HepG2 (cell line): ENCODE measurements at regions not wholly inside any gene's neighbourhood (a gene's known extent, or its start where the extent isn't known, plus 50 kb on each side); places are given as distances from the start of the nearest gene placed in this dataset.

Experiments
- CBX2 ChIP-seq, 2 experiments: fragments of 200-600 bp in 1 of 2; sonication (generic); formaldehyde crosslinking in 1 of 2; IDR thresholded peaks; 2 replicates each; pipeline versions ENCODE4 v1.7.0 to v1.8.1; 2018 to 2022; ENCODE audit warnings: low read depth in 2 of 2, low read length in 1 of 2, mild to moderate bottlenecking in 1 of 2, missing genetic modification reagents in 1 of 2
- EP300 ChIP-seq, 3 experiments: sonication (generic) in 1 of 3; formaldehyde crosslinking in 1 of 3; IDR thresholded peaks; 2 replicates each; pipeline versions ENCODE4 v1.5.1 to v1.6.1; 2011 to 2020; ENCODE audit warnings: low read depth in 2 of 3, low read length in 2 of 3, borderline replicate concordance in 1 of 3, improper control_type of control experiment in 1 of 3, mild to moderate bottlenecking in 1 of 3, missing genetic modification reagents in 1 of 3, moderate library complexity in 1 of 3
- JUNB ChIP-seq: sonication (generic); formaldehyde crosslinking; IDR thresholded peaks from 2 replicates; pipeline ENCODE4 v1.8.0; 2022; ENCODE audit warnings: missing genetic modification reagents, mild to moderate bottlenecking, borderline replicate concordance
- KDM2A ChIP-seq: sonication (generic); formaldehyde crosslinking; IDR thresholded peaks from 2 replicates; pipeline ENCODE4 v1.4.0; 2020; ENCODE audit warnings: low read depth, missing genetic modification reagents, borderline replicate concordance
- MIER2 ChIP-seq: IDR thresholded peaks from 2 replicates; pipeline ENCODE4 v1.6.1; 2016; ENCODE audit warnings: missing biosample characterization, missing genetic modification reagents
- MYC ChIP-seq: sonication (generic); formaldehyde crosslinking; IDR thresholded peaks from 2 replicates; pipeline ENCODE4 v1.9.0; 2021; ENCODE audit warnings: missing genetic modification reagents, borderline replicate concordance
- MZF1 ChIP-seq: sonication (generic); formaldehyde crosslinking; IDR thresholded peaks from 2 replicates; pipeline ENCODE4 v1.8.1; 2023; ENCODE audit warnings: mild to moderate bottlenecking, missing genetic modification reagents, borderline replicate concordance
- PAX8 ChIP-seq: sonication (generic); formaldehyde crosslinking; IDR thresholded peaks from 2 replicates; pipeline ENCODE4 v1.8.0; 2022; ENCODE audit warnings: mild to moderate bottlenecking, missing genetic modification reagents, borderline replicate concordance
- SMAD1 ChIP-seq: sonication (generic); formaldehyde crosslinking; IDR thresholded peaks from 2 replicates; pipeline ENCODE4 v1.4.0; 2020; ENCODE audit warnings: missing genetic modification reagents, low read depth, mild to moderate bottlenecking, borderline replicate concordance
- SMC3 ChIP-seq: IDR thresholded peaks from 2 replicates; pipeline ENCODE4 v1.6.1; 2011; ENCODE audit warnings: low read length, improper control_type of control experiment
- ZBTB38 ChIP-seq: sonication (generic); formaldehyde crosslinking; IDR thresholded peaks from 2 replicates; pipeline ENCODE4 v1.5.1; 2020; ENCODE audit warnings: mild to moderate bottlenecking, missing genetic modification reagents
- ZNF350 ChIP-seq: sonication (generic); formaldehyde crosslinking; IDR thresholded peaks from 2 replicates; pipeline ENCODE4 v1.4.0; 2020; ENCODE audit warnings: mild to moderate bottlenecking, low read depth, missing genetic modification reagents, borderline replicate concordance
- ZNF574 ChIP-seq: sonication (generic); formaldehyde crosslinking; IDR thresholded peaks from 2 replicates; pipeline ENCODE4 v1.4.0; 2020; ENCODE audit warnings: missing genetic modification reagents
- ZNF589 ChIP-seq: sonication (generic); formaldehyde crosslinking; conservative IDR thresholded peaks from 2 replicates; pipeline ENCODE4 v1.8.0; 2022; ENCODE audit warnings: mild to moderate bottlenecking, moderate library complexity, missing genetic modification reagents
- ZNF652 ChIP-seq: IDR thresholded peaks from 2 replicates; pipeline ENCODE4 v1.6.1; 2016; ENCODE audit warnings: low read depth, borderline replicate concordance
- ZSCAN25 ChIP-seq: sonication (generic); formaldehyde crosslinking; IDR thresholded peaks from 2 replicates; pipeline ENCODE4 v1.8.0; 2022; ENCODE audit warnings: mild to moderate bottlenecking, missing genetic modification reagents
- TF ChIP-seq, protein P1 (sequence below): sonication (generic); formaldehyde crosslinking; IDR thresholded peaks from 2 replicates; pipeline ENCODE4 v1.4.0; 2020; ENCODE audit warnings: mild to moderate bottlenecking, low read depth, missing genetic modification reagents
- TF ChIP-seq, protein P2 (sequence below): sonication (generic); formaldehyde crosslinking; IDR thresholded peaks from 2 replicates; pipeline ENCODE4 v1.5.0; 2020; ENCODE audit warnings: missing genetic modification reagents, mild to moderate bottlenecking, borderline replicate concordance
- TF ChIP-seq, protein P3 (sequence below): sonication (generic); formaldehyde crosslinking; IDR thresholded peaks from 2 replicates; pipeline ENCODE4 v1.4.0; 2020; ENCODE audit warnings: low read depth, missing genetic modification reagents

GRCh38 chr2:43169099-43169945 is 57.1 kb downstream of the ZFP36L2 start (continued):
- TF ChIP-seq ZNF574 (CRISPR knock-in tag): peak; percentile 2; the same call in 1 of the 2 replicates
- TF ChIP-seq SMC3: 0 out of 2 replicates have a peak, but pooled peaks have one; percentile 10
- no peak for TF ChIP-seq ZNF350 (CRISPR knock-in tag)
- TF ChIP-seq, protein P1, sequence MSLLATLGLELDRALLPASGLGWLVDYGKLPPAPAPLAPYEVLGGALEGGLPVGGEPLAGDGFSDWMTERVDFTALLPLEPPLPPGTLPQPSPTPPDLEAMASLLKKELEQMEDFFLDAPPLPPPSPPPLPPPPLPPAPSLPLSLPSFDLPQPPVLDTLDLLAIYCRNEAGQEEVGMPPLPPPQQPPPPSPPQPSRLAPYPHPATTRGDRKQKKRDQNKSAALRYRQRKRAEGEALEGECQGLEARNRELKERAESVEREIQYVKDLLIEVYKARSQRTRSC: no peak
- no peak for TF ChIP-seq ZSCAN25 (CRISPR knock-in tag)
- 0 out of 2 replicates have a peak, but pooled peaks have one; percentile 9 for TF ChIP-seq KDM2A (CRISPR knock-in tag)
- no peak for TF ChIP-seq CBX2 (IDR thresholded peaks at IDR 0.05; ENCODE audit: low read depth, low read length)
- no peak for TF ChIP-seq CBX2 (CRISPR knock-in tag; IDR thresholded peaks at IDR 0.05; ENCODE audit: low read depth)
- peak; percentile 58; the same call in 1 of the 2 replicates for TF ChIP-seq JUNB (CRISPR knock-in tag)
- no peak for TF ChIP-seq ZNF652
- no peak for TF ChIP-seq MZF1 (CRISPR knock-in tag)
- TF ChIP-seq EP300 (IDR thresholded peaks at IDR 0.05; ENCODE audit: low read depth in 2 of 2, low read length in 2 of 2): peak in 1 of 2 experiments; percentile 7; a peak in 1 of 4 replicates
- TF ChIP-seq EP300 (CRISPR knock-in tag; IDR thresholded peaks at IDR 0.05; ENCODE audit: borderline replicate concordance): no peak
- TF ChIP-seq PAX8 (CRISPR knock-in tag): no peak
- TF ChIP-seq MYC (CRISPR knock-in tag): 0 out of 2 replicates have a peak, but pooled peaks have one; percentile 42
- TF ChIP-seq, protein P2, sequence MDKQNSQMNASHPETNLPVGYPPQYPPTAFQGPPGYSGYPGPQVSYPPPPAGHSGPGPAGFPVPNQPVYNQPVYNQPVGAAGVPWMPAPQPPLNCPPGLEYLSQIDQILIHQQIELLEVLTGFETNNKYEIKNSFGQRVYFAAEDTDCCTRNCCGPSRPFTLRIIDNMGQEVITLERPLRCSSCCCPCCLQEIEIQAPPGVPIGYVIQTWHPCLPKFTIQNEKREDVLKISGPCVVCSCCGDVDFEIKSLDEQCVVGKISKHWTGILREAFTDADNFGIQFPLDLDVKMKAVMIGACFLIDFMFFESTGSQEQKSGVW (CRISPR knock-in tag): no peak
- TF ChIP-seq MIER2: no peak
- 0 out of 2 replicates have a peak, but pooled peaks have one; percentile 61 for TF ChIP-seq ZNF589 (CRISPR knock-in tag)
- peak; percentile 74; the same call in 1 of the 2 replicates for TF ChIP-seq SMAD1
- peak; percentile 31; the same call in 1 of the 2 replicates for TF ChIP-seq ZBTB38
- TF ChIP-seq, protein P3, sequence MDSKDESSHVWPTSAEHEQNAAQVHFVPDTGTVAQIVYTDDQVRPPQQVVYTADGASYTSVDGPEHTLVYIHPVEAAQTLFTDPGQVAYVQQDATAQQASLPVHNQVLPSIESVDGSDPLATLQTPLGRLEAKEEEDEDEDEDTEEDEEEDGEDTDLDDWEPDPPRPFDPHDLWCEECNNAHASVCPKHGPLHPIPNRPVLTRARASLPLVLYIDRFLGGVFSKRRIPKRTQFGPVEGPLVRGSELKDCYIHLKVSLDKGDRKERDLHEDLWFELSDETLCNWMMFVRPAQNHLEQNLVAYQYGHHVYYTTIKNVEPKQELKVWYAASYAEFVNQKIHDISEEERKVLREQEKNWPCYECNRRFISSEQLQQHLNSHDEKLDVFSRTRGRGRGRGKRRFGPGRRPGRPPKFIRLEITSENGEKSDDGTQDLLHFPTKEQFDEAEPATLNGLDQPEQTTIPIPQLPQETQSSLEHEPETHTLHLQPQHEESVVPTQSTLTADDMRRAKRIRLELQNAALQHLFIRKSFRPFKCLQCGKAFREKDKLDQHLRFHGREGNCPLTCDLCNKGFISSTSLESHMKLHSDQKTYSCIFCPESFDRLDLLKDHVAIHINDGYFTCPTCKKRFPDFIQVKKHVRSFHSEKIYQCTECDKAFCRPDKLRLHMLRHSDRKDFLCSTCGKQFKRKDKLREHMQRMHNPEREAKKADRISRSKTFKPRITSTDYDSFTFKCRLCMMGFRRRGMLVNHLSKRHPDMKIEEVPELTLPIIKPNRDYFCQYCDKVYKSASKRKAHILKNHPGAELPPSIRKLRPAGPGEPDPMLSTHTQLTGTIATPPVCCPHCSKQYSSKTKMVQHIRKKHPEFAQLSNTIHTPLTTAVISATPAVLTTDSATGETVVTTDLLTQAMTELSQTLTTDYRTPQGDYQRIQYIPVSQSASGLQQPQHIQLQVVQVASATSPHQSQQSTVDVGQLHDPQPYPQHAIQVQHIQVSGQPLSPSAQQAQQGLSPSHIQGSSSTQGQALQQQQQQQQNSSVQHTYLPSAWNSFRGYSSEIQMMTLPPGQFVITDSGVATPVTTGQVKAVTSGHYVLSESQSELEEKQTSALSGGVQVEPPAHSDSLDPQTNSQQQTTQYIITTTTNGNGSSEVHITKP (CRISPR knock-in tag): no peak
